ENCODE measurements at regions not wholly inside any gene's neighbourhood (a gene's known extent, or its start where the extent isn't known, plus 50 kb on each side); places are given as distances from the start of the nearest gene placed in this dataset.
A peak's percentile ranks its signal among the peaks of the same experiment; 100 is the strongest.
"Not testable (repeated sequence)": the region's sequence is repeated elsewhere in the genome, so short reads cannot be mapped to it uniquely, and the experiment has no call there.

- peak in 1 of 2 donors; percentile 33 for DNase-seq
Measured at GRCh38 chr1:185681034-185681633, 53.1 kb upstream of the HMCN1 start.

- no peak for DNase-seq
Measured at GRCh38 chr1:185680453-185680852, 53.7 kb upstream of the HMCN1 start.

GRCh38 chr1:185679220-185679619 is 55.0 kb upstream of the HMCN1 start:
- no peak for DNase-seq

GRCh38 chr1:185676969-185677368 is 57.2 kb upstream of the HMCN1 start:
- DNase-seq, result no peak

GRCh38 chr1:185674201-185674600 is 60.0 kb upstream of the HMCN1 start:
- DNase-seq, result peak in 1 of 2 donors; percentile 25

- DNase-seq, result no peak
Measured at GRCh38 chr1:185672719-185673360, 61.4 kb upstream of the HMCN1 start.

GRCh38 chr1:185670187-185670627 is 64.0 kb upstream of the HMCN1 start:
- DNase-seq, result no peak

- DNase-seq, result no peak
Measured at GRCh38 chr1:185668013-185668412, 66.2 kb upstream of the HMCN1 start.

- DNase-seq, result no peak
Measured at GRCh38 chr1:185666582-185666981, 67.6 kb upstream of the HMCN1 start.

GRCh38 chr1:185663771-185664296 is 70.4 kb upstream of the HMCN1 start:
- DNase-seq, result no peak

GRCh38 chr1:185663332-185663731 is 70.9 kb upstream of the HMCN1 start:
- no peak for DNase-seq

- no peak for DNase-seq
Measured at GRCh38 chr1:185661971-185662370, 72.2 kb upstream of the HMCN1 start.

- no peak for DNase-seq
Measured at GRCh38 chr1:185656663-185657062, 77.5 kb upstream of the HMCN1 start.

- DNase-seq, result no peak
Measured at GRCh38 chr1:185654952-185655314, 79.3 kb upstream of the HMCN1 start.

GRCh38 chr1:185654199-185654951 is 79.8 kb upstream of the HMCN1 start:
- DNase-seq, result no peak

GRCh38 chr1:185653615-185654014 is 80.6 kb upstream of the HMCN1 start:
- DNase-seq, result no peak

GRCh38 chr1:185652348-185652747 is 81.8 kb upstream of the HMCN1 start:
- no peak for DNase-seq

- DNase-seq, result no peak
Measured at GRCh38 chr1:185650602-185651230, 83.5 kb upstream of the HMCN1 start.

GRCh38 chr1:185648858-185649589 is 85.2 kb upstream of the HMCN1 start:
- no peak for DNase-seq

- not testable (repeated sequence) for DNase-seq
Measured at GRCh38 chr1:185647597-185648267, 86.5 kb upstream of the HMCN1 start.

- peak; percentile 86 to 89 for DNase-seq
Measured at GRCh38 chr1:185646202-185646683, 87.9 kb upstream of the HMCN1 start.
